Activated CD4-positive, alpha-beta T cell treated with anti-CD3 and anti-CD28 coated beads, Interleukin-2, Interleukin-4, amounts not matched to agents 100 ng/mL and 50 ng/mL, durations not matched to agents 16 hours and 8 hours (primary cell): ENCODE measurements at regions not wholly inside any gene's neighbourhood (a gene's known extent, or its start where the extent isn't known, plus 50 kb on each side); places are given as distances from the start of the nearest gene placed in this dataset.
"Not testable (repeated sequence)": the region's sequence is repeated elsewhere in the genome, so short reads cannot be mapped to it uniquely, and the experiment has no call there.

Experiments used
- DNase-seq: peaks from one replicate; pipeline ENCODE4 v3.0.0-alpha.2; 2020; ENCODE audit warnings: low spot score

DNA sequence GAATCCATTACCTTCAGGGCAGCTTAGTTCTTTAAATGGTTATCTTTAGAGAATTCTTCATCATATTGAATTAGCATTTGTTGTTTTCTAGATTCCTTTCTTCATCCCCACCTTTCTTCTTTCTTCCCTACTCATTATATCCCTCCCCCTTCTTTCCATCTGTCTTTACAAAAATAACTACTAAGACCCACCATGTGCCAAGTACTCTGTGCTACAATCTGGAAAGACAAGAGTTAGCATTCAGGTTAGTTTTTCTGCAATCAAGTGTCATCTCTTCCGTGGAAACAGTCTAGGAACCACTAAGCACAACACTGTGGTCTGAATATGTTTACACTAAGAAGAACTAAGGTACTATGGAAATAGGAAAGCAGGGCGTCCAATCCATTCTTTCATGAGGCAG lies 897.4 kb upstream of the TENM4 start:
- DNase-seq: no peak

DNA sequence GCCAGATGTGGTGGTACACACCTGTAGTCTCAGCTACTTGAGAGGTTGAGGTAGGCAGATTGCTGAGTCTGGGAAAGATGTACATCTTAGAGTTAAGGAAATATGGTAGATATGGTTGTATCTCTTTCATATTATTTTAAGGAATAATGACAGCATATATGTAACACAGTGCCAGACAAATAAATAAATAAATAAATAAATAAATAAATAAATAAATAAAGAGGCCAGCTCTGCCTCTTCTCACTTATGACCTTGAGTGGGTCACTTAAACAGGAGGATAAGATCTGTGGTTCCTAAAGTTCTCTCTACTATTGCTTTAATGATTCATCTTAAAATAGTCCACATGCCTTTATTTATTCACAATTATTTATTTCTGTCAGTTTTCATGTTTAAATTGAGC lies 890.9 kb upstream of the TENM4 start:
- DNase-seq: no peak

DNA sequence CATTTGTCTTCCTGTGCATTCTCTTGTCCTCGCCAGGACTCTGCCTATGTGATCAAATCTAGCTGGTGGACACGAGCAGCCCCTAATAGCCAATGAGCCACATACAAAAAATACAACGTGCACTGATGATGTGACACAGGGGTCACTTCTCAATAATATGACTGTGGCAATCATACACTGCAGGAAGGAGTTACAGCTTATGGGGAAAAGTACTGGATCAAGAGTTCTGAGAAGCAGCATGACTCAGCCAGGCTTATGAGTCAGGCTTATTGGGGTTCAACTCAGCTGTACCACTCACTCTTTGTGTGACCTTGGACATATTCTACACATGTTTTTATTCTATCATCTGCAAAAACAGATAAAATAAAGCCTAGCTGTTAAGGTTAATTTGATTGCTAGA lies 889.4 kb upstream of the TENM4 start:
- no peak for DNase-seq

DNA sequence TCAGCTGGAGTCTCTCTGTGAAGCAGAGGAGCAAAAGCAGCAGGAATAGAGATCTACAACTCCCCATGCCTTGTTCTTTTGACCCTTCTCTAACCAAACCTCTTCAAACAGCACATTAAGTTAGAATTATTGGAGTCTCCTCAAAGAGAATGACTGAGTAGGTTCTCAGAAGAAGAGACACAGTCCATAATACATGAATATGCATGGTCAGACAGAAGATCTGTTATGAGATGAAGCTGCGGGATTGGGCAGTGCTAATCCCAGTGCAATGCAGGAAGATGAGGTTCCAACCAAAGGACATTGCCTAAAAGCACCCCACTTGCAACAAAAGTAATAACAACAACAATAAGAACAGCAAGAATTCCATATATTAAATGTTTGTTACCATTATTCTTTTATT lies 887.9 kb upstream of the TENM4 start:
- DNase-seq: no peak

DNA sequence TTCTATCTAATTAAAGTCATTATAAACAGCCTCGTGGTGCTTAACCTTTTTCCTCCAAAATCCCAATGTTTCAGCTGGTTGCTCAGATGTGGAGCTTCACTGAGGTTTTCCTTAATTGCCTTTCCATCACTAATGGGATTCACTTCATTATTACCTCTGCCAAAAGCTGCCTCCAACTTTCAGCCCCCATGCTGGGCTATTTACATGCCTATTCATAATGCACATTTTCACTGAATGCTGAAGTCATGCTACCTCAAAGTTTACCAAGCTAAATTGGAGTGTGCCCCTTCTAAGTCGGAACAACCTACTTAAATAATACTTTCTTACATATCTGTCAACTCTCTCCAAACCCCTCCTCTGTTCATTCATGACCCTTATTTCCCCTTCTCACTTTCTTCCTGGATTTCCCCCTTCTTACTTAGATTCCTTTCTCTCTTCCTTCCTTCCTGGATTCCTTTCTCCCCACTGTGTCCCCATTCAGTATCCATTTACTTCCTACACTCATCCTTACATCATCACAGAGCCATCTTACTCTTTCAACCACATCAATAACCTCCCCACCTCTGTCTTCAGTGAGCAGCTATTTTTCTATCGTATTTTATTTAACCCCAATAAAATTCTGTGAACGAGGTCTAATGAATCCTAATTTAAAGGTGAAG lies 887.3 kb upstream of the TENM4 start:
- no peak for DNase-seq

DNA sequence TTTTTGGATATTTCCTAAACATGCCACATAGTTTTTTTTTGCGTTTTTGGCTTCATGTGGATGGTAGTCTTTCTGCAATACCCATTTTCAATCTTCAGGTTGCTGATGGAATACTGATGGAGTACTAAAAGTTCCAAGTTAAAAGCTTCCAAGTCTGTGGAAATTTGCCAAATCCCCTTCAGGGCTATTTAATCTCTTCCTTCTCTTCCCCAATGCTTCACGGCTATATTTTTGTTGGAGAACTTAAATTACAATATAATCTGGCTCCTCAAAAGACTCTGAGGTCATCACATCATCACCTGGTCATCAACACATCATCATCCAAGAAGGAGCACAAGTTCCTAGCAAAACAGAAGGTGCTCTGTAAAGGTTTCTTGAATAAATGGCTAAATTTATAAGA lies 881.0 kb upstream of the TENM4 start:
- DNase-seq: no peak

DNA sequence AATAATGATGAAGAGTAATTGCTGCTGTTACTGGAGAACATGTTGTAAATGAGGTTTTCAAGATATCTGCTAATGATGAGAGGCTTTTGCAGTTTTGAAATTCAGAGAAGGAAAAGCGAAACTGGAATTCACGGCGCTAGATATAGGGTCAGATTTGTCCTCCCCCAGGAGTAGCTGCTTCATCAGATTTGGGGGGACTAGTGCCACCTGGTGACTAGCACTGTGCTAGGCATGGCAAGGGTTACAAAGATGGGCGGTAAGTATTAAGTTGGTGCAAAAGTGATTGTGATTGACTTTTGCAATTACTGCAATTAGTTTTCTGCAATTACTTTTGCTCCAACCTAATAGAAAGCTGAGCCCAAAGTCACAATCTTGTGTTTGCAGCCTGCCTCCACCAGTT lies 879.9 kb upstream of the TENM4 start:
- DNase-seq: no peak

DNA sequence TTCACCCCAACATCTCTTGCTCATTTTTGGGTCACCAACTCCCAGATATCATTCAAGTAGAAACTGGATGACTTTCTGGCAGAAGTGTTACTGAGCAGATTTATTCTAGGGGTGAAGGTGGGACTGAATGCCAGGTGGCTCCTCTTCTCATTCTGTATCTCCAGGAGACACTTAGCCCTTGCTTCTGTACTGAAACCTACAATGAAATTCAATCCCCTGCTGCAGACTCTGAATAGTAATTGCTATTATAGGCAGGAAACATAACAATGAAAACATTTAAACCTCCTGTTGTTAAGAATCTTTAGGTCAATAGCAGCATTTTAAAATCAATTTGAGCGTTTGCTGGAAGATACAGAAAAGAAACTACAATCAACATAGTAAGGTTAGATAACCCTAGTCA lies 879.4 kb upstream of the TENM4 start:
- DNase-seq: no peak

DNA sequence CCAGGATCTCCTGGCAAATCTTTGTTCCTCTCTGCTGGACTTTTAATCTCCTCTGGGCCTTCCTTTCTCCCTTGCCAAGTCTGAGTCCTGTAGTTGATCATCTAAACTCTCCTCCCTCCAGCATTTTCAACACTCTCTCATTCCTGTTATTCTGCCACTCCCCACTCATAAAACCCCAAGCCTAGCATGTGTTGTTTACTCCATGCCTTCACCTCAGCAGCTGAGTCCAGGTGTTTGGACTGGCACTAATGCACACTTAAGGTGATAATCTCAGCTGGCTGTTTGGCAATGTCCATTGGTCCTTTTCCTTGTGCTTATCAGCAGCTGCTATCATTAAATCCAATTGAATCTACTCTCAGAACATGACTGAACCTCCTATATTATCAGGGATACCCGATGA lies 876.8 kb upstream of the TENM4 start:
- no peak for DNase-seq

DNA sequence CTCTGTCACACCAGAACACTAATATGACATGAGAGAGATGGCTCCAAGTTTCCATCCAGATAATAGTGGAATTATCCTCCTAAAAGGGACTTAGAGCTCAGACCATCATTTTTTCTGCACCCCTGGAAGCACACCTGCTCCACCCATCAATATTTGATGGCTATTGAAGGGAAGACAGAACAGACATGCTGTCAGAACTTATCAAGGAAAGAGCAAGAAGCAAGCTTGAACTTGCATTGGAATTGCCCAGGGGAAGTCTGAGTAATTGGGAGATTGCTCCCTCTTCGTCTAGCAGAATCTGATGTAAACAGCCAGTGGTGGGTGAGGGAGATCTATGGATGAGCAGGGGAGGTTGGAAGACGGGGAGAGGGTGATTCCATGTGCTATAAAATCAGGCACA lies 874.4 kb upstream of the TENM4 start:
- DNase-seq: no peak

DNA sequence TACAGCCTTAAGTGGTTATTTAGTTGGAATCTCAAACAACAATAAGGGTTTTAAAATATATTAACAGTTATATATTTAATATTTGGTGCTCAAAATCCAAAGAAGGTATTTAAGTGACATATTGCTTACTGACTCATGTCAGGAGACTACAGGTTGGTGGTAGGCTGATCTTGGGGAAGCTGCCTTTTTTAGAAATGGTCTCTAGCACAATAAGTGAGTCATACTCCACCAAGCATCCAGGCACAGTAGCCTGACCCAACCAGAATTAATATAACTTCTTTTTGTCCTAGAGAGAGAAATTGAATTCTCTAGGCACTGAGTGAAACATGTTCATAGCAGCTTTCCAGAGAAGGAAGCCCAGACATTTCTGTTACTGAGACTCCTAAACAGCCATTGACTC lies 868.5 kb upstream of the TENM4 start:
- DNase-seq: no peak

DNA sequence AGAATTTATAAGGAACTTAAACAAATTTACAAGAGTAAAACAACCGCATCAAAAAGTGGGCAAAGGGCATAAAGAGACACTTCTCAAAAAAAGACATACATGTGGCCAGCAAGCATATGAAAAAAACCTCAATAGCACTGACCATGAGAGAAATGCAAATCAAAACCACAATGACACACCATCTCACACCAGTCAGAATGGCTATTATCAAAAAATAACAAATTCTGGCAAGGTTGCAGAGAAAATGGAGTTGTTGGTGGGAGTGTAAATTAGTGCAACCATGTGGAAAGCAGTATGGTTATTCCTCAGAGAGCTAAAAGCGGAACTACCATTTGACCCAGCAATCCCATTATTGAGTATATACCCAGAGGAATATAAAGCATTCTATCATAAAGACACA lies 866.8 kb upstream of the TENM4 start:
- DNase-seq: no peak

DNA sequence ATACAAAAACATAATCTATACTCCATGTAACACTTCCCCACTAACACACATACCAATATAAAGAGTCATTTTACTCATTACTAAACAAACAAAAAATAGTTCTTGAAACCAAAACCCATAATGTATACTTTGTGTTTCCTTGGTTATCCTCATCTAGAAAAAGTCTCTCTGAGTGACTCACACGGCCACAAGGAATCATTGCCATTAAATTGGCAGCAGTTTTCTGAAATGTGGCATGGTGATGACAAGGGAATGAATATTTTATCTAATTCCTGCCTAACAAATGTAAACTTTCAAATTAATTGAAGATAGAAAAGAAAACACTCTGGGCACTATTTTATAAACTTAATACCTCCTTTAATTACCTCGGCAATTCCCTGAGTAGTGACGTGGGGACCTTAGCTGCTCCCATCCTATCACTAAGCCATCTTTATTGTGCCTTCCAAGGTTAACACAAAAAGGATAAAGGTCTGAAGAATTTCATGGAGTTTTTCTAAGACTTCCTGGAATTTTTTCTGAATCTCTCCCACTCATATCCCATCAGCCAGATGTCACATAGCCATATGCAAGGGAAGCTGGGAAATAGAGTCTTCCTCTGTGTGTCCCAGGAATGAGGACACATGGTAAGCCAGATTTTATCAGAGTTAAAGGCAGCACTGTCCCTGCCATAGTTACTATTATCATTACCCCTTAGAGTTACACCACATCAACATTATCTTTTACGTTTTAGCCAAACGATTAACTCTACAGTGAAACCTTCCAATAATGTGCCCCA lies 857.2 kb upstream of the TENM4 start:
- no peak for DNase-seq

DNA sequence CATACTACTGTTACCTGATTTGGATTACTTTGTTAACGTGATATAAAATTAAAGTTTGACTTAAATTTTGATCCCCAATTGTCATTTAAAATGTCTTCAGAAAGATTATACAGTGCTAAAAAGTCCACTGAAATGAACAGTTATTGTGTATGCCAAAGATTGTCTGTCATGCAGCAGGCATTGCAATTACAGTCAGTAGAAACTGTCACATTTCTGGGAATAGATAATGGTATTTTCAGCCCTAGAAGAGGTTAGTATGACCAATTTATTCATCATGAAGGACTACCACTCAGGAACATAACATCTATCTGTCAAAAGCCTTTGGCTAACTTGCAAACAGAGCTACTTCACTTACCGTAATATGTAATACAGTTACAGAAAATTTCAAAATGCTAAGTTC lies 852.5 kb upstream of the TENM4 start:
- DNase-seq: no peak

DNA sequence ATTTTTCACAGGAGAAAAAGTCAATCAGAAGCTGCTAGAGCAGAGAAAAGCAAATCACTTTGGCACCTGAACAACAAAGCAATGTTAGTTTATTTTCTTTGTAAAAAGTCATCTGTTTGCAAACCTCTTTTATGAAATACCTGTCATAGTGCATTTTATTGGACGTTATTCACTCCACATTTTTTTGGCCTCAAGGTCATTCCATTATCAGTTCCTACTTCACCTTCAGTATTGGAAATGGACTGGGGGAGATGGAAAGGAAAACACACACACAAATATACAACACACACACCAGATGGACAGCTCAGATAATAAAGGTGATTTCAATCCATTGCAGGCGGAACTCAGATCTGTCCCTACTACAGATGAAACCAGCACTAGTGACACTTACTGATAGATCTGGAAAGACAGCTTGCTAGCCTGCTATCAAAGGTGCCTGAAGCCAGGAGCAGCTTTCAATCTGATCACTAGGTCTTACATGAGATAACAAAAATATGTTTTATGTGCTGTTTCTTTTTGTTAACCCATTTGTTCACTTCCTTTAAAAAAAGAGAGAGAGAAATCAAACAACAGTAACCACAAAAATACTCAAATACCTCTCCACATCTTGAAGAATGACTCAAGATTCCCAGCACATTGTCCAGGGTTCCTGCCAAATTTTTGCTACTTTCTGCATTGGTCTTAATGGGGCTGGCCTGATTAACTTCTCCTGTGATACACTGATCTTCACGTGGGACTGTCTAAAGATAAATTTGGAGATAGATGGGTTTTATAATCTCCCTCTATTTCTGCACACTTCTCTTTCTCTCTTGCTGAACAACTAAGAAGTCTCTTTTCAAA lies 844.3 kb upstream of the TENM4 start:
- DNase-seq: no peak

DNA sequence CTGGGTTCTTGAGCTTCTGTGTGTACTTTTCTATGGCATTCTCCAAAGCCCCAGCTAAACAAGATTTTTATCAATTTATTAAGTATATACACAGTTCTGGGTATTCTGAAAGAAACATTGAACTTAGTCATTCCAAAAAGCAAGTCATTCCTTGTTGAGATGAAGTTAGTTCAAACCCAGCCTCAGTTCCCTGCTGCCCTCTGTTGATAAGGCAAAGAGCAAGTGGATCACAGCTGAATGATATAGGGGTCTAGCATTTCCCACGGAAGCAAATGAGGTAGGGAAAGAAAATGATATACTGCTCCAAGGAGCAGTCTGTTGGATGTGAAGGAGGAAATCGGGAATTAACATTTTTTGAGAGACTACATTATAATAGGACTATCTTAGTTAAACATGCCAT lies 841.8 kb upstream of the TENM4 start:
- no peak for DNase-seq

DNA sequence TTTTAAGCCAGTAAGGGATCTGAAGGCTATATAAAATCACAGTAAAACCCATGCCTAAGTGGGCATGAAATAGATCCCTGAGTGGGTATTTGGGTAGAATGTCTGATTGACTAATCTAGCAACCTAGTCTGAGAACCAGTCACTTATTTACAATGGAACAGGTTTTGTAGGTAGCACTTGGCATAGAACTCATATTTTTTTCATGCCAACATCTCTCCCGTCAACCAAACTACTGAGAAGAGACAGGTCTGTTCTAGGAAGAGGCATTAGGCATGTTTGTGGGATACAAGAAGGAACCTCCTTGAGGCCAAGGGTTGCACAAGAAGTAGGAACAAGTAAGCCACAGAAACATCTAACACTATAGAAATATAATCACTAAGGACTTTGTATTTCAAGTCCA lies 840.4 kb upstream of the TENM4 start:
- no peak for DNase-seq

DNA sequence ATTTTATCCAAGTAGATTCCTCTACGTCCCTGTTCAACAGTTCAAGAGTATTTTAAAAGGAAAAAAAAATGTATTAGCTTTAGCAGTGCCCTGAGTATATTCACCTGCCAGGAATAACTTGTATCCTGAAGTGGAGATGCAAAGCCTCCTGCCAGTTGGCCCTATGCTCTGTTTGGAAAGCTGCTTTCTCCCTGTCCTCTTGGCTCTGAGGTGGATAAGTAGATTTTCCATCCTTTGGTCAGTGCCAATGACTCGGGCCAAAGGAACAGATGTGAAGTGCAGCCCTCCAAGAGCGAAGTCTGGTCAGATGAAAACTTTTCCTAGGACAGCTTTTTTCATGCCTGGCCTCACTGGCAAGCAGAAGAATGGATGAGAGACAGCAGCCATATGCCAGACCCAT lies 839.9 kb upstream of the TENM4 start:
- no peak for DNase-seq

DNA sequence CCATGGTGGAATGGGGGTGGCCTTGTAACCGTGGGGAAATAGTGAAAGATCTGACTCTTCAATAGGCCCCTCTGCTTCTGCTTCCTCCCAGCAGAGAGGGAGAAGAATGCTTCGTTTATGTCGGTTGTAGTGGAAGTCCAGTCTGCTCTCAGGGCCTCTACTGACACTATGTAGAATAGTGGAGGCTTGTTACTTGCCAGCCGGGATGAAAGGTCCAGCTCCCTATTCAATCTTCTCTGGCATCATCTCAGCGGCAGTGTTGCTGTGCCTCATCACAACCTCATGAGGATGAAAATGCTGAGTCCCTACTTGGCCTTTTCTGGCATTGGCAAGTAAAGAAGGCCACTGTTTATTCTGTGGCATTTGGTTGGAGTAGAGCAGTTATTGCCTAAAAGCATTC lies 820.9 kb upstream of the TENM4 start:
- no peak for DNase-seq

DNA sequence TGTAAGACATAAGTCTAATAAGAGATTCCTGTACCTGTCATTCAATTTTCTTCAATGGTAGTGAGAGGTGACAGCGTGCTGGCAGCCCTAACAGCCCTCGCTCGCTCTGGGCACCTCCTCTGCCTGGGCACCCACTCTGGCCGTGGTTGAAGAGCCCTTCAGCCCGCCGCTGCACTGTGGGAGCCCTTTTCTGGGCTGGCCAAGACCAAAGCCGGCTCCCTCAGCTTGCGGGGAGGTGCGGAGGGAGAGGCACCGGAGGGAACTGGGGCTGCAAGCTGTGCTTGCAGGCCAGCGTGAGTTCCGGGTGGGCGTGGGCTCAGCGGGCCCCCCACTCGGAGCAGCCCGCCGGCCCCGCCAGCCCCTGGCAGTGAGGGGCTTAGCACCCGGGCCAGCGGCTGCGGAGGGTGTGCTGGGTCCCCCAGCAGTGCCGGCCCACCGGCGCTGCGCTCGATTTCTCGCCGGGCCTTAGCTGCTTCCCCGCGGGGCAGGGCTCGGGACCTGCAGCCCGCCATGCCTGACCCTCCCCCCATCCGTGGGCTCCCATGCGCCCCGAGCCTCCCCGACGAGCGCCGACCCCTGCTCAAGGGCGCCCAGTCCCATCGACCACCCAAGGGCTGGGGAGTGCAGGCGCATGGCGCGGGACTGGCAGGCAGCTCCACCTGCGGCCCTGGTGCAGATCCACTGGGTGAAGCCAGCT lies 816.6 kb upstream of the TENM4 start:
- not testable (repeated sequence) for DNase-seq

DNA sequence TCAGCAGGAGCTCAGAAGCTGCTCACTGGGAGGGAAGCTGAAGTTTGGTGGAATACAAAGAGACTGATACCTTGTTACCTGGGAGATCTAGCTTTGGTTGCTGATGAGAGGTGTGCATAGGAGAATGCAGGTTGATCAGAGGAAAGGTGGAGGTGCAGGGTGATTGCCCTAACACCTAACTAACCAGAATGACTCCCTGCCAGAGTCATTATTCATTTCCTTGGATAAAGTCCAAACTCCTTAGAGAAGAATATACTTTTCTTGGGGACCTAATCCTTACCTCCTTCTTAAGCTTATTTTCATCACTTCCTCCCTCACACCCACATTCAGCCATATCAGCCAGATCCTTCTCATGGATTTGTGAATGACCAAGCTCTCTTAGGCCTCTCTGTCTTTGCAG lies 814.2 kb upstream of the TENM4 start:
- DNase-seq: no peak

DNA sequence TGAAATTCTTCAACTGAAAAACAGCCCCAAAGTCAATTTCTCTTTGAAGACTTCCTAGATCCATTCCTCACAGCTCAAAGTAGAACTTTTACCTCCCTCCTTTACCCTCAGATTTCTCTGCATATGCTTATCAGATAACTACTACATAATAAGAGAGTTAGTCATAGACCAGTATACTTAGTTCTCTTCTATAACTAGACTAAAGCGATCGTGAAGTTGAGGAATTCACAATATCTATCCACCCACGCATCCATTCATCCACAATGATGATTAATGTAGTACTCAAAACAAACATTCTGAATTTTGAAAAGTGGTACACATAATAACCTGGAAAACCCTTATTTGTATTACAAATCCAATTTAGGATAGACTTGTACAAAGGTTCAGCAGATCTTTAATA lies 800.9 kb upstream of the TENM4 start:
- no peak for DNase-seq

DNA sequence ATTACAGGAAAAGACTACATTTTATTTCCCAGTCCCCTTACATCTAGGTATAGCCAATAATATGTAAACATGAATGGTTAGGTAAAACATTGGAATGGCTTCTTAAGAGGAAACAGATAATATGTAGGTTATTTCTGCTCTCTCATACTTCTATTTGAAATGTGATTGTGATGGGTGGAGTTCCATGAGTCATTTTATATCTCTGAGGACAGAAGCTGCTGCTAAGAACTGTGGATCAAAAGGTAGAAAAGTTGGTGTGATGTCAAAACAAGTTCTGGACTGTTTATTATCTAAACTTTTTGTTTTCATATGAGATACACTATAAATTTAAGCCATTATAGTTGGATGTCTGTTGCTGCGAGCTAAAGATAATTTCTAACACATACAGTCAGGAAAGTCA lies 799.4 kb upstream of the TENM4 start:
- no peak for DNase-seq
